ENCODE measurements at regions not wholly inside any gene's neighbourhood (a gene's known extent, or its start where the extent isn't known, plus 50 kb on each side); places are given as distances from the start of the nearest gene placed in this dataset.

GRCh38 chr1:198889749-198890148 lies 250.9 kb downstream of the PTPRC start:
- Histone ChIP-seq H3K9me3 (ENCODE audit: control insufficient read depth in 2 of 3, insufficient read depth in 1 of 3, low read length in 3 of 3) (no peaks in the 10 kb centered on the region), H3K4me1 (ENCODE audit: control insufficient read depth in 2 of 3, insufficient read depth in 2 of 3, low read depth in 1 of 3, low read length in 3 of 3) (no peaks in the 10 kb centered on the region), H3K27ac (ENCODE audit: low read depth in 2 of 2, low read length in 2 of 2) (no peak overlapping the region), H3K4me3 (ENCODE audit: low read length in 3 of 3) (no peak overlapping the region), H3K36me3 (ENCODE audit: control insufficient read depth in 2 of 3, insufficient read depth in 3 of 3, low read length in 3 of 3) (no peaks in the 10 kb centered on the region), H3K9ac (ENCODE audit: low read length in 3 of 3) (no peak overlapping the region), H3K27me3 (ENCODE audit: control insufficient read depth, insufficient read depth, low read length) (no peaks in the 10 kb centered on the region)
- FAIRE-seq = no peak
- intact Hi-C loops (cut with DNase I) = no loop called here
- no peak for TF ChIP-seq CTCF (IDR thresholded peaks at IDR 0.05; ENCODE audit: borderline replicate concordance, extremely low read depth, insufficient read depth)
- DNase-seq = no peak

GRCh38 chr1:198890214-198890930 lies 251.5 kb downstream of the PTPRC start:
- intact Hi-C loops (cut with DNase I) = no loop called here
- DNase-seq = no peak
- TF ChIP-seq CTCF (IDR thresholded peaks at IDR 0.05; ENCODE audit: borderline replicate concordance, extremely low read depth, insufficient read depth) = no peak
- no peak overlapping the region for H3K9ac ChIP-seq (ENCODE audit: low read length in 3 of 3)
- H3K27ac ChIP-seq (ENCODE audit: low read depth in 2 of 2, low read length in 2 of 2) = no peak overlapping the region
- H3K9me3 ChIP-seq (ENCODE audit: control insufficient read depth in 2 of 3, insufficient read depth in 1 of 3, low read length in 3 of 3) = no peaks in the 10 kb centered on the region
- H3K36me3 ChIP-seq (ENCODE audit: control insufficient read depth in 2 of 3, insufficient read depth in 3 of 3, low read length in 3 of 3) = no peaks in the 10 kb centered on the region
- H3K4me1 ChIP-seq (ENCODE audit: control insufficient read depth in 2 of 3, insufficient read depth in 2 of 3, low read depth in 1 of 3, low read length in 3 of 3) = no peaks in the 10 kb centered on the region
- H3K27me3 ChIP-seq (ENCODE audit: control insufficient read depth, insufficient read depth, low read length) = no peaks in the 10 kb centered on the region
- H3K4me3 ChIP-seq (ENCODE audit: low read length in 3 of 3) = no peak overlapping the region
- FAIRE-seq = no peak

- DNase-seq = peak in 2 of 5 donors; percentile 46 to 55
- no peak for FAIRE-seq
- H3K4me1 ChIP-seq (ENCODE audit: control insufficient read depth in 2 of 3, insufficient read depth in 2 of 3, low read depth in 1 of 3, low read length in 3 of 3) = no peaks in the 10 kb centered on the region
- TF ChIP-seq CTCF (IDR thresholded peaks at IDR 0.05; ENCODE audit: borderline replicate concordance, extremely low read depth, insufficient read depth) = no peak
- H3K9ac ChIP-seq (ENCODE audit: low read length in 3 of 3) = no peak overlapping the region
- no peak overlapping the region for H3K27ac ChIP-seq (ENCODE audit: low read depth in 2 of 2, low read length in 2 of 2)
- no peaks in the 10 kb centered on the region for H3K36me3 ChIP-seq (ENCODE audit: control insufficient read depth in 2 of 3, insufficient read depth in 3 of 3, low read length in 3 of 3)
- no peaks in the 10 kb centered on the region for H3K27me3 ChIP-seq (ENCODE audit: control insufficient read depth, insufficient read depth, low read length)
- no peak overlapping the region for H3K4me3 ChIP-seq (ENCODE audit: low read length in 3 of 3)
- intact Hi-C loops (cut with DNase I) = no loop called here
- no peaks in the 10 kb centered on the region for H3K9me3 ChIP-seq (ENCODE audit: control insufficient read depth in 2 of 3, insufficient read depth in 1 of 3, low read length in 3 of 3)
Measured at GRCh38 chr1:198892065-198892464, 253.2 kb downstream of the PTPRC start.

- Histone ChIP-seq H3K27ac (ENCODE audit: low read depth in 2 of 2, low read length in 2 of 2) (no peak overlapping the region), H3K4me3 (ENCODE audit: low read length in 3 of 3) (no peak overlapping the region), H3K9me3 (ENCODE audit: control insufficient read depth in 2 of 3, insufficient read depth in 1 of 3, low read length in 3 of 3) (no peaks in the 10 kb centered on the region), H3K36me3 (ENCODE audit: control insufficient read depth in 2 of 3, insufficient read depth in 3 of 3, low read length in 3 of 3) (no peaks in the 10 kb centered on the region), H3K9ac (ENCODE audit: low read length in 3 of 3) (no peak overlapping the region), H3K4me1 (ENCODE audit: control insufficient read depth in 2 of 3, insufficient read depth in 2 of 3, low read depth in 1 of 3, low read length in 3 of 3) (no peaks in the 10 kb centered on the region), H3K27me3 (ENCODE audit: control insufficient read depth, insufficient read depth, low read length) (no peaks in the 10 kb centered on the region)
- TF ChIP-seq CTCF (IDR thresholded peaks at IDR 0.05; ENCODE audit: borderline replicate concordance, extremely low read depth, insufficient read depth) = no peak
- intact Hi-C loops (cut with DNase I) = no loop called here
- FAIRE-seq = no peak
- DNase-seq = no peak
Measured at GRCh38 chr1:198893141-198893540, 254.3 kb downstream of the PTPRC start.

Data from kidney (tissue), 13 donors.